Progenitor cell of endocrine pancreas (in vitro differentiated cells): ENCODE measurements at regions not wholly inside any gene's neighbourhood (a gene's known extent, or its start where the extent isn't known, plus 50 kb on each side); places are given as distances from the start of the nearest gene placed in this dataset.

ENCODE experiments used
- DNase-seq: peaks from one replicate; pipeline ENCODE4 v3.0.0; 2021; ENCODE audit warnings: low spot score; ENCODE audit not compliant: unreplicated experiment
- H3K27ac Mint-ChIP-seq: 2 replicates; pipeline ENCODE4 v1.8.0; 2021; ENCODE audit warnings: mild to moderate bottlenecking, moderate library complexity, mixed read lengths
- H3K27me3 Mint-ChIP-seq: 2 replicates; pipeline ENCODE4 v1.8.0; 2021; ENCODE audit warnings: mixed read lengths
- H3K36me3 Mint-ChIP-seq: 2 replicates; pipeline ENCODE4 v1.8.0; 2022; ENCODE audit warnings: mixed read lengths; ENCODE audit not compliant: insufficient read depth
- H3K4me1 Mint-ChIP-seq: 2 replicates; pipeline ENCODE4 v1.8.0; 2021; ENCODE audit warnings: low read depth, mixed read lengths
- H3K4me3 Mint-ChIP-seq: 2 replicates; pipeline ENCODE4 v1.8.0; 2021; ENCODE audit warnings: low read depth, mild to moderate bottlenecking, moderate library complexity, mixed read lengths
- H3K9me3 Mint-ChIP-seq: 2 replicates; pipeline ENCODE4 v1.8.0; 2021; ENCODE audit warnings: low read depth, mixed read lengths
- CTCF ChIP-seq: fragments of 200-600 bp; sonication (generic); IDR thresholded peaks from one replicate; pipeline ENCODE4 v1.5.0; 2021; ENCODE audit warnings: antibody characterized with exemption, mild to moderate bottlenecking; ENCODE audit not compliant: unreplicated experiment

GRCh38 chr12:91566328-91567099, 383.9 kb upstream of the DCN start:
- H3K4me3 Mint-ChIP-seq: no peak overlapping the region
- no peaks in the 10 kb centered on the region for H3K36me3 Mint-ChIP-seq
- DNase-seq: no peak
- no peaks in the 10 kb centered on the region for H3K27me3 Mint-ChIP-seq
- H3K9me3 Mint-ChIP-seq: no peaks in the 10 kb centered on the region
- peaks cover 15% of the 10 kb centered on the region for H3K4me1 Mint-ChIP-seq
- TF ChIP-seq CTCF: no peak
- no peak overlapping the region for H3K27ac Mint-ChIP-seq

GRCh38 chr12:91565846-91566245, 383.2 kb upstream of the DCN start:
- H3K27ac Mint-ChIP-seq: no peak overlapping the region

GRCh38 chr12:91565246-91565645, 382.6 kb upstream of the DCN start:
- no peaks in the 10 kb centered on the region for H3K9me3 Mint-ChIP-seq
- peak overlapping the region; percentile 27 for H3K27ac Mint-ChIP-seq
- no peaks in the 10 kb centered on the region for H3K36me3 Mint-ChIP-seq
- no peak for DNase-seq
- H3K4me3 Mint-ChIP-seq: no peak overlapping the region
- H3K4me1 Mint-ChIP-seq: peaks cover 15% of the 10 kb centered on the region
- no peaks in the 10 kb centered on the region for H3K27me3 Mint-ChIP-seq
- no peak for TF ChIP-seq CTCF

More at GRCh38 chr12:91565846-91566245, 383.2 kb upstream of the DCN start:
- H3K27me3 Mint-ChIP-seq: no peaks in the 10 kb centered on the region
- no peaks in the 10 kb centered on the region for H3K36me3 Mint-ChIP-seq
- DNase-seq: no peak
- TF ChIP-seq CTCF: no peak
- peaks cover 15% of the 10 kb centered on the region for H3K4me1 Mint-ChIP-seq
- H3K9me3 Mint-ChIP-seq: no peaks in the 10 kb centered on the region
- no peak overlapping the region for H3K4me3 Mint-ChIP-seq

- H3K27ac Mint-ChIP-seq: no peak overlapping the region
- no peak for DNase-seq
- TF ChIP-seq CTCF: no peak
- no peak overlapping the region for H3K4me3 Mint-ChIP-seq
- peaks cover 11% of the 10 kb centered on the region for H3K9me3 Mint-ChIP-seq
- H3K36me3 Mint-ChIP-seq: no peaks in the 10 kb centered on the region
- no peaks in the 10 kb centered on the region for H3K27me3 Mint-ChIP-seq
- H3K4me1 Mint-ChIP-seq: peaks cover 15% of the 10 kb centered on the region
Observed at GRCh38 chr12:91563011-91563765, 380.6 kb upstream of the DCN start.

- H3K27ac Mint-ChIP-seq: no peak overlapping the region
- DNase-seq: no peak
- no peak for TF ChIP-seq CTCF
- H3K27me3 Mint-ChIP-seq: no peaks in the 10 kb centered on the region
- no peaks in the 10 kb centered on the region for H3K36me3 Mint-ChIP-seq
- H3K9me3 Mint-ChIP-seq: peaks cover 14% of the 10 kb centered on the region
- H3K4me1 Mint-ChIP-seq: peaks cover 15% of the 10 kb centered on the region
- H3K4me3 Mint-ChIP-seq: no peak overlapping the region
Observed at GRCh38 chr12:91562476-91562875, 379.9 kb upstream of the DCN start.
